A673 (cell line): ENCODE measurements at regions not wholly inside any gene's neighbourhood (a gene's known extent, or its start where the extent isn't known, plus 50 kb on each side); places are given as distances from the start of the nearest gene placed in this dataset.
"Not testable (repeated sequence)": the region's sequence is repeated elsewhere in the genome, so short reads cannot be mapped to it uniquely, and the experiment has no call there.

Source experiments
- CTCF ChIP-seq: fragments of 300-800, 200-600 bp; sonication (generic); conservative IDR thresholded peaks from 2 replicates; pipeline ENCODE4 v1.5.1; 2017; ENCODE audit warnings: low read depth, mild to moderate bottlenecking, antibody characterized with exemption, low read length, moderate library complexity, mixed read lengths
- EZH2 ChIP-seq: fragments of 200-600 bp; sonication (generic); IDR thresholded peaks from 2 replicates; pipeline ENCODE4 v1.6.1; 2017; ENCODE audit warnings: borderline replicate concordance, low read depth, mild to moderate bottlenecking, mixed read lengths, antibody characterized with exemption, low read length; ENCODE audit not compliant: poor library complexity, severe bottlenecking

- TF ChIP-seq CTCF, EZH2: not testable (repeated sequence)
These were observed 1183.2 kb upstream of the WWC1 start for GRCh38 chr5:167108266-167108665.
